HG03521 (cell line): ENCODE measurements at regions not wholly inside any gene's neighbourhood (a gene's known extent, or its start where the extent isn't known, plus 50 kb on each side); places are given as distances from the start of the nearest gene placed in this dataset.

Source experiments
- ATAC-seq: cut with Tn5 transposase; IDR thresholded peaks from one replicate; pipeline ENCODE4 v1.9.1; 2021; ENCODE audit warnings: mild to moderate bottlenecking, moderate library complexity; ENCODE audit not compliant: unreplicated experiment

DNA sequence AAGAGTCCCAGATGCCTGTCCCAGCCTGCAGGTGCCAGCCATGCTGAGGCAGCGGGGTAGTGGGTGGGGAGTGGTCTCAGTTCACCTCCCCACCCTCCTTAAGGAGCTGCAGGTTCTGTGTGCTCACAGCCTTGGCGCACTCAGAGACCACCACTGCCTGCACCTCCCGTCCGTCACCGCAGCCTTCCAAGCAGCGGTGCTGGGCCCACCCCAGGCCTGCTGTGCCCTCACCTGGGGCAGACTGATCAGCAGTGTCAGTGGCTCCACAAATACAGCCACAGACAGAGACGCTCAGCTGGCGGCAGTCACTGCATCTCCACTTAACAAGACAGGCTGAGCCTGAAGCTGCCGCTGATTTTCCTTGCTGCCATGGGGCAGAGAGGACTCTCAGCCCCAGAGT lies 120.2 kb downstream of the RFLNA start:
- ATAC-seq = no peak

DNA sequence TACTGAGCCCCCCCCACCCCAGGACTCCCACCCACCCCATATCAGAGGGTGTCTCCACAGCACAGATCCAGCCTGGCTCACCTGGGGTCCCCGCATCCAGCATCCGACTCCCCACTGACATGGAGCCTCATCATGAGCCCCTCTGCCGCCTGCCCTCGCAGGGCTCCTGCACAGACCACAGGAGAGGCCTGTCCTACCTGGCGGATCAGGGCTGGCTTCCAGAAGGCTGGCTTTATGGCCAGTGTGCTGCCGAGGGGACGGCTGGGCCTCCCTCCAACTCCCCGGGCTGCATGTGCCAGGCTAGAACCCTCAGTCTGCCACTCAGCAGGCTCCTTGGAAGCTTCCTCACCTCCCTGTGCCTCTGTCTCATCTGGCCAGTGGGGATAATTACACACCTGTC lies 119.0 kb downstream of the RFLNA start:
- no peak for ATAC-seq

DNA sequence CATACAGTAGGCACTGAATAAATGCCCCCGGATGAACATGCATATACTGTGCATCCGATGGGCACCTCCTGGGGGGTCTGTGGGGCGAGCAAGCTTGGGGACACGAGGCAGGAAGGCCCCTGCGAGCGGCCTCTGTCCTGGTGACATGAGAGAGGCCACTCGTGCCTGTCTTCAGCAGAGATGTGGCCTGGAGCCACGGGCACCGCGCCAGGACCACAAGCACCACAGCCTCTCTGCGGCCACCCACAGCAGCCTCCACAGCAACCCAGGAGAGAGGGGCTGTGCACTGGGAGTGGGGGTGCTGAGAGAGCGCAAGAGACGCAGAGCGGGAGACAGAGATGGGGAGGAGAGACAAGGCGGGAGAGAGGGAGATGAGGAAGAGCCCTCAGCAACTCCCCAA lies 118.5 kb downstream of the RFLNA start:
- no peak for ATAC-seq

DNA sequence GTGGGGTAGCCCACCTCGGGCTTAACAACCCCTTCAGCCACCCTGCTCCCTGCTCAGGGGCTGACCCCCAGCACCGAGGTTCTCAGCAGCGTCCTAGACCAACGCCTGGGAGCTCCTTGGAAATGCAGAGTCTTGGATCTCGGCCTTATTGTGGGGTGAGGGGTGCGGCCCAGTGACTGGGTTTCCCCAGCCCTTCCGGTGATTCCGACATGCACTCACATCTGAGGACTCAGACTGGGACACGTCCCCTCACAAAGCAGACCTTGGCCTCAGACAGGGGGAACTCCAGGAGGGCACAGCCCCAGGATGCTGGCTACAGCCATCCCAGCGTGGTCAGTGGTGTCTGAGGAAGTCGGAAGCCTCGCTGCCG lies 117.7 kb downstream of the RFLNA start:
- no peak for ATAC-seq

DNA sequence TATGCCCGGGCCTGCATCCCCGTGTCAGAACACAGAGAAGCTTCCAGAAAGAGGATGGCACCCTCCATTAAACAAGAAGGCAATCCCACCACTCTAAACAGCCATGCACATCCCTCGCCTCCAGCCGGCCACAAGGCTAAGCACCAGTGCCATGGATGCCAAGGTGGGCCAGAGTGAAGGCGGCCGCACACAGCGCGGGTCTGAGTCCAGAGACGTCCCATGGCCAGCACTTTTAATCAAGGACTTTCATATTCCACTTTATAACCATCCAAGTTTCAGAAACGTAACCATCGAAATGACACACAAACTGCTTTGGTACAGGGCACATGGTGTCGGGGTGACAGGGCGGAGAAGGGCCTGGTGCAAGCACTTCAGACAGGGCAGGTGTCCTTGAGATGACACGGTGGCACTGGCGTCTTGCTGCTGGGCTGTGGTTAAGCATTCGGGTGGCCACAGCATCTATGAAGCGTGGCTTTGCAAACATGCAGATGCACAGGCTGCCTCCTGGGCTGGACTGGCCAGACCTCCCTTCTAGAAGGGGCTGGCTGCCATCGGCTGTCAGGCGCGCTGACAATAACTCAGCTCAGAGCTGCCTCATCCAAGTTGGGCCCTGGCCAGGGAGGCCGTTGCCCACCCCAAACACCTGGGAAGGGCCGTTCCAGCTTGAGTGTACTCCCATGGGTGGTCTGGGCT lies 117.2 kb downstream of the RFLNA start:
- ATAC-seq = no peak

DNA sequence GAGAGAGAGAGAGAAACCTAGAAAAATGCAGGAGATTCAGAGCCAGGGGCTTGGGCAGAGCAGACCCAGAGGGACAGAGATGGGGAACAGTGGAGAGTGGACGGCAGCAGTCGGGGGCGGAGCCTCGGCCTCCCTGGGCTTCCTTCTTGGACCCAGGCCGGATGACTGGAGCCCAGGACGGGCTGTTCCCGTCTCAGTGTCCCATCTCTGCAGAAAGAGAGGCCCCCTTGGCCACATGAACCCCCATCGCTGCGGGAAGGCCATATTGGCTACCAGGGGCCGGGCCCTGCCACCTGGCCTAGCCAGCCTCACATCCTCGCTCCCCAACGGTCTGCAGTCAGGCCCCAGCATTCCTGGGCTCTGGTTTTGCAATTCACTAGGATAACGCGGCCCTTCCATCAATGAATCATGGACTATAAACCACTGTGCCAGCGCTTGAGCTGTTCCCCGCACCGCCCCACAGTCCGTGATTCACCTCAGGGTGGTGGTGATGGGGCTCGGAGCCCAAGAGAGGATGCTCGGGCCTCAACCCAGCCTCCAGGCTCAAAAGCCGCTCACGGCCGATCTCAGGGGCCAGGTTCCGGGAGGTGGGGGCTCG lies 116.5 kb downstream of the RFLNA start:
- no peak for ATAC-seq

DNA sequence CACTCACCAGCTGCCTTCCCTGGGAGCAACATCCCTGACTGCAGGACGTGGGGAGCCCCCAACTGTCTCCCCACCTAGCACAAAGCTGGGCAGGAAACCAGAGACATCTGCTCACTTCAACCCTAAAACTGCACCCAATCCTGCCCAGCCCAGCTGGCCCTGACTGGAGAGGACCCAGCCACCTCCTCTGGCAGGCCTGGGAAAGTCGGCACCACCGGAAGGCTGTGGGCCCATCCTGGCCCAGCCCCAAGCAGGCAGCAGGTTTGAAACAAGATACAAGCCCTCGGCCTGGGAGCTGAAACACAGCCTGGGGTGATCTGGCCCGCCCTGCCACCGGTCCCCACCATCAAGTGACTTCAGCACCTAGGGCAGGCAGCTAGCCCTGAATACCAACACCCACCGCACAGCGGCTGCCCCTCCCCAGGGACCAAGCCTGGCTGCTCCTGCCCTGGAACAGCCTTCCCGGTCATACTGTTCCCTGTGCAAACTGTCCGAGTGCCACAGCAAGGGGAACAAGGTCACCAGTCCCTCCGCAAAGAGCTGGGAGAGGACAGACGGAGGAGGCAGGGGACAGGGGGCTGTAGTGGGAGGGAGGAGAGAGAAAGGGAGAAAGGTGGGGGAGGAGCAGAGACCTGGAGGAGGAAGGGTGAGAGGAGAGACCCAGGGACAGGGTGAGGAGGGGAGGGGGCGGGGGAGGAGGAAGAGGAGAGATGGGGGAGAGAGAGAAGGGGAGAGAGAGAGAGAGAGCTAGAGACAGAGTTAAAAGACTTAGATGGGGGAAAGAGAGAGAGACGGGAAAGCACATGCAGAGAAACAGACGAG lies 115.7 kb downstream of the RFLNA start:
- ATAC-seq = no peak

DNA sequence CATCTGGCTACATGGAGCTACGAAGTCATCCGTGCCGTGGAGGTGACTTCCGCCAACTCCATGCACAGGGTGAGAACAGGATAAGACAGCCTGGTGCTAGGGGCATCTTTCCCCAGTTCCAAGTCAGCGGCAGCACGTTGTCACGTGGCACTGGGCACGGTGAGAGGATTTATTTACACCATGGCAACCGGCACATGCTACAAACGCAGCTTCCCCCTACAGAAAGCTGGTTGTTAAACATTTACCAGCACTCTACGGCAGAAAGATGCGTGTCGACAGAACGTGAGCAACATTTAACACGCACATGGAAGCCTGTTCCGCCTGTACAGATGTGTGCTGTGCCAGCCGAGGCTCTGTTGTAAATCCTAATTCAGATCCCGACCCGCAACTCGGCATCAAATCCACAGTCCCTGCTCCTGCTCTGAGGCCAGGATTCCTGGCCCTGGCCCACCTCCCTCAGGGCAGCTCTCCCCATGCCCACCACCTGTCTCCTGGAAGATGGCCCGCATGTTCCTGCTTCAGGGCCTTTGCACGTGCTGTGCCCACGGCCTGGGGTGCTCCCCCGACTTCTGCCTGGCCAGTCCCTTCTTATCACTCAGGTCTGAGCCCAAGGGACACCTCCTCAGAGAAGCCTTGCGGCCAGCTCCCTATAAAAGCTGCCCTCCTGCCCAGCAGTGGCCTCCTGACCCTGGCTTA lies 114.1 kb downstream of the RFLNA start:
- ATAC-seq = no peak

DNA sequence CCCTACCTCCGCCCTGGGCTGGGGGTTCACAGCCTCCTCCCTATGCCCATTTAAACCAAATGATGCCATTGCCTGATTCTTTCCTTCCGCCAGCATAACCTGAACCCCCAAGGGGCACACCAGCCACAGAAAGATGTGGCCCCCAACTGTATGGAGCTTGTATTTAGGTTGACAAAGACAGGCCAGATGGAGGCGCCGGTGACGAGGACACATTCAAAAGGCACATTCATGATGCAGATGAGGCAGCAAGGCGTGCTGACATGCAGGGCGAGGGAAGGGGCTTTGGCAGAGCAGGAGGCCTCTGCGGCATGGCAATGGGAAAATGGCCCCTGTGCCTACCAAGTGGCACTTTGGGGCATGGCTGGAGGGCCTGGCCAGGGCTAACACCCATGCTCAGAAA lies 112.2 kb downstream of the RFLNA start:
- no peak for ATAC-seq

DNA sequence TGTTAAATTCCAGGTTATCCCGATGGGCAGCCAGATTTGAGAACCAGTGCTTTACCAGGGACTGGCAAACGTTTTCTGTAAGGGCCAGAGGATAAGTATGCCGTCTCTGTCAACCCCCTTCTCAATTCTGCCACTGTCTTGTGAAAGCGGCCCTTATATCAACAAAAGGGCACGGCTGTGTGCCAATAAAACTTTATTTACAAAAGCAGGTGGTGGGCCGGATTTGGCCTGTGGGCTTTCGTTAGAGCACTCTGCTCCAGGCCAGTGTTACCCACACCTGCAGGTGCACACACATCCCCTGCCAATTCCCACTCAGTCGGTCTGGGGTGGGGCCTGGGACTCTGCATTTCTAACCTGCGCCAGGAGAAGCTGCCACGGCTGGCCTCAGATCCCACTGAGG lies 111.2 kb downstream of the RFLNA start:
- ATAC-seq = no peak

DNA sequence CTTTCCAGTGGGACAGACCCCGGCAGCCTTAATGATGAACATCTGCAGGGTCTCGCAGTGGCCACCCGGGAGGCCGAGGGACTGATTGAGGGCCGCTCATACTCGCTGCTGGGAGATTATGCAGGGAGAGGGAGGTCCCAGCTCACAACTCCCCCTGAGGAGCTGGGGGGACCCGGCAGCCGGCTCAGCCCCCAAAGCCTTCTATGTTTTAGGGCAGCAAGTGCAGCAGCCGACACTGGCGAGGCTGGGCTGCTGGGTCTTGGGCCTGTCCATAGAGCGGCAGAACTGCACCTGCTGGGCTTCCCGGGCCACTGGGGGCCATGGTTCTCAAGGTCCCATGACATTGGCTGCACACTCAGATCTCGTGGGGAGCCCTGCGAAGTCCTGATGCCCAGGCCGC lies 110.7 kb downstream of the RFLNA start:
- no peak for ATAC-seq

DNA sequence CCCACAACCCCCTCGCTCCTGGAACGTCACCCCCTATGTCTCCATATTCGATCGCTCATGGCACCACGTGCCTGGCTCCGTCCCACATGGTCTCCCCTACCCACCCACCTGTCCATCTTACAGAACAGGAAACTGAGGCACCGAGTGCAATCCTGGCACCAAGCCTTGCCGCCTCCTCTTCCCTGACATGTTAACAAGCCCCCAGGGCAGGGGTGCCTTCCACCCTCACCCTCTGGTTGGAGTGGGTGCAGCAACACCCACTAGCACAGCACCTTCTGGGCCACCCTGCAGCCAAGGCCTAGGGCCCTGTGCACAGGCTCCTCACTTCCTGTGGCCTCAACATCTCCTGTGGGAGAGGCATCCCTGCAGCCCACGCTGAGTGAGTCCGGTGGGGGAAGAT lies 110.3 kb downstream of the RFLNA start:
- no peak for ATAC-seq

DNA sequence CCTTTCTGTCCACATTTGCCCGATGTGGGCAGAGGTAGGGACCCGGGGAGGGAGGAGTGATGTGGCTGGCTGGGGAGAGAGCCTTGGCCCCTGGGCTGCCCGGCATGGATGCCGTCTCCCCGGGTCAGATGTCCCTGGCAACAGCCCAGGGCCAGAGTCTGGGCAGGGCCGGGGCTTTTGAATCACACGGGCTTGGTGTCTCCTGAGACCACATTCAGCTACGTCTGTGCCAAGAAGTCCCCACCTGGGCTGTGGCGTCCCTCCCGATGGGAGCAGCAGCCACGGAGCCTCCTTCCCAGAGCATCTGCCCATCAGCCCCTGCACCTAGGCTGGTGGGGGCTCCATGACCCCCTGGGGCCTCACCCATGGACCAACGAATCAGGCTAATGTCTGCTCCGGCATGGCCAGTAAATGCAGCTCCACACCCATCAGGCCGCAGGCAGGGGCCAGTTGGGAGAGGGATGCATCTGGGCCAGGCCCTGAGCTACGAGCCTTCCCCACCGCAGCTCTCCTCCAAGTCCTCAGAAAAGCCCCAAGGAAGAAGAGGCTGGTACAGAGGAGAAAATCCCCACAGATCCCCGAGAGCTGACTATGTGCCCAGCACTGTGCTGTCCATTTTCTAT lies 109.4 kb downstream of the RFLNA start:
- no peak for ATAC-seq

DNA sequence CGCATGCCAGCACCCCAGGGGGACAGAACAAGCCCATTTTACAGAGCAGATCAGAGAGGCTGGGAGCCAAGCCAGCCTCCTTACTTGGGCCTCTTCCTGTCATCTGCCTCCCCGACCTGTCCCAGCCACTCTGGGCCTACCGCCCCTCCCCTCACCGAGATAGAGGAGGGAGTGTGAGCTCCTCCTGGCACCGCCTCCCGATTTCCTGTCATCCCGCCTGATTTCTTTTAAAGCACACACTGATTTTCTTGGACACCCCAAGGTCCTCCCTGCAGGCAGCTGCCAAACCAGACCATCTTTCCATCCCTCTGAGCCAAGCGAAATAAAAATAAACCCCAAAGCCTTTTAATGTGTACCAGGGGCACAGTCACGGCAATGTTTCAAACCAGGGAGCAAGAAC lies 108.4 kb downstream of the RFLNA start:
- no peak for ATAC-seq

DNA sequence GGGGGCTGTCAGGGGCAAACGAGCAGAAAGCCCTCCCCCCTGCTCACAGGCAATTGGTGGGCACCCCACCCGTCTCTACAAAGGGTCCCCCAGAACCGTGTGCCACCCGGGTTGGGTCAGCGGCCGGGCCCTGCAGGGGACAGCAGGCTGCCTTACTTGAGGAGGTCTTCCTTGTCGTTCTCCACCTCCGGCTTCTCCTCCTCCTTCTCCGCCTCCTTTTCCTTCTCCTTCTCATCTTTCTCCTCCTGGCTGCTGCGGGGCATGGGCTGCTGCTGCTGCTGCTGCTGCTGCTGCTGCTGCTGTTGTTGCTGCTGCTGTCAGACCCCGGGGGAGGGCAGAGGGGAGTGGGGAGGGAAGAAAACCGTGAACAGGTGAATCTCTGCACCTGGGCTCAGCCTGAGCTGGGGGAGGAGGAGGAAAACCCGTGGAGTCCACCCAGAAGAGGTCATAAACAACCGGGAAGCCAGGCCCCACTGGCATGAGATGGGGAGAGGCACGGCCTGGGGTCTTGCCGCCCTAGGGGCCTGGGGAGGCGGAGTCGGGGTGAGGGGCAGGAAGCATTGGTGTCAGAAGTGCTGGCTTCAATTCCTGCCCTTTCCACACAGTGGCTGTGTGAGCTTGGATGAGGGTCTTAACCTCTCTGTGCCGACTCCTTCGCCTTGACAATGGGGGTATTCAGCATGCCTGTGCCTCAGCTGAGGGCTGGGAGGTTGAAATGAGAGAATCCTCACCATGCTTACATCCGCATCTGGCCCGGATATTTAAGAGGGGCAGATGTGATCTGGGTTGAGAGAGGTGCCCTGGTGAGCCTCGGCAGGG lies 107.6 kb downstream of the RFLNA start:
- ATAC-seq = no peak

DNA sequence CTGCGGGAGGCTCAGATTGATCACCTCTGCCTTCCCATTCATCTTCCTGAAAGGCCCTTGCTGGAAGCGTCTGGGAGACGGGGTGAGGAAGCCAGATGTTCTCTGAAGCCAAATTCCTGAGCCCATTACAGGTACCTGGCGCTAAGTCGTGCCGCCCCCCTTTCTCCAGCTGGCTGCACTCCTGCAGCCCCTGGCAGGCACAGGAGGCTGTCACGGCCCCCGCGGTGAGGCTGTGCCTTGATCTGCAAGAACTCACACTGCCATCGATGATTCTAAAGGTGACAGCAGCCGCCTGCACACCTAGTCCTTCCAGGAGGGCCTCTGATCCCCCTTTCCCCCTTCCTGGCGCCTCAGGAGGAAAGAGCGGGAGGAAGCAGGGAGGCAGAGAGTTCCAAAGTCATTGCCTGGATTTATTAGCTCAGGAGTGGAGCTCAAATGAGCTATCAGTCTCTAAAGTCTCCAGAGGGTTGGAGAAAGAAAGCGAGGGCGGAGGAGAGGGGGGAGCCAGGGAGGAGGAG lies 106.9 kb downstream of the RFLNA start:
- ATAC-seq = no peak

DNA sequence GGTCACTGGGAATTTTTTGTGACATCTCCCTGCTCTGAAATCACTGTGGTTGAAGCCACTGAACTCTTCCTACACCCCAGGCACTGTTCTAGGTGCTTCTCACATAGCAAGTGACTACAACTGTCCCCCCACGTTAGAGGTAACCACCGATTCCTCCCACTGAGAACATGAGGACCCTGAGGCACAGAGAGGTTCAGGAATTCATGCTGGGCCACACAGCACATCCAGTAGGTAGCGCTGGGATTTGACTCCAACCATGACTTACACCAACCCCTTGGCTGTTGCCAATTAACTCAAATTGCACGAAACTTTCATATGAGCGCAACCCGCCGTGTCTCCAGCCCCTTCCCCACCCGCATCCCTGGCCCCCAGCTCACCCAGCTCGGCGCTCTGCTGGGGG lies 105.2 kb downstream of the RFLNA start:
- no peak for ATAC-seq

DNA sequence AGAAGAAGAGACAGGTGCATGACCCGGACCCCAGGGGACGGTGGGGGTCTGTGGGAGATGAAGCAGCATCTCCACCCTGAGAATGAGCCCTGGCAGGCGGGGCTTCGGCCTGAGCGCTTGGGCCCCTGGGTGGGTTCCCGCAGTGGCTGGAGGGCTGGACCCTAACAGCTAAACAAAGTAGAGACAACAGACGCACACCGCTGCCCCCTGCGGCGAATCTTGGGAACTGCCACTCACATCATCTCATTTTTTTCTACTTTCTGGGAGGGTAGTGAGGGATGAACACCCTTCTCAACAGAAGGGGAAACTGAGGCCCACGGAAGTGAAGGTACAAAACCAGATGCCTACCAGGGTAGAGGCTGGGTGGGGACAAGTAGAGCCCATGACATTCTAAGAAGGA lies 104.7 kb downstream of the RFLNA start:
- ATAC-seq = no peak

DNA sequence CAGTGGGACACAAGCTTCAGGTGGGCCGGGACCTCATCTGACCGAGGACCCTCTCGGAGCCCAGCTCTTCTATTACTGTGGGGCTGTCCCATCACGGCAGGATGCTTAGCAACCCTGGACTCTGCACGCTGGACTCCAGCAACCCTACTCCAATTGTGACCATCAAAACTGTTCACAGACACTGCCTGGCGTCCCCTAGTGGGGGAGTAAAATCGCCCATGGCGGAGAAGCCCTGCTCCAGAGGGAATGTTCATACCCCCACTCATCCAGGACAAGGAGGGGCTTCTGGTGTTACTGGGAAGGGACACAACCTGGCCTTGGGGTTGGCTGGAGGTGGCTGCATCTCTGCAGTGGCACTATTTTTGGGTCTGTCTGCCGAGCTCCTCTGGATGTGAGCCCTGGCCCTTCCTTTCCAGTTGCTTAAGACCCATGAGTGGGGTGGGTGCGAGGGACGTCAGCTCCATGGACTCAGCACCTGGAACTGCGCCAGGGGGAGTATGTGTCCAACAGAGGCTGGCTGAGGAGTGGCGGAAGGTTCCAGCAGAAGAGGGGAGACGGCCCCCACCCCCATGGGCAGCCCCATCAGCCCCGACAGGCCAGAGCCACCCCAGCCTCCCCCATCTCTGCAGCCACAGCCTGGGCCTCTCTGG lies 103.8 kb downstream of the RFLNA start:
- ATAC-seq = no peak
